Stimulated activated CD8-positive, alpha-beta memory T cell treated with anti-CD3 and anti-CD28 coated beads, Interleukin-7, amount 100 ng/mL, for 4 hours (primary cell): ENCODE measurements at regions not wholly inside any gene's neighbourhood (a gene's known extent, or its start where the extent isn't known, plus 50 kb on each side); places are given as distances from the start of the nearest gene placed in this dataset.

Source experiments
- DNase-seq, 2 donors: peaks; one replicate each; pipeline ENCODE4 v3.0.0-alpha.2; 2020; ENCODE audit warnings: low read depth in 2 of 2

- no peak for DNase-seq
Measured at GRCh38 chr13:56902276-56902675, 238.4 kb upstream of the PRR20A start.

- DNase-seq = no peak
Measured at GRCh38 chr13:56903710-56904282, 236.9 kb upstream of the PRR20A start.

- DNase-seq = no peak
Measured at GRCh38 chr13:56906909-56907308, 233.8 kb upstream of the PRR20A start.

GRCh38 chr13:56907766-56908165 lies 233.0 kb upstream of the PRR20A start:
- DNase-seq = no peak

GRCh38 chr13:56909896-56910600 lies 230.7 kb upstream of the PRR20A start:
- DNase-seq = no peak

GRCh38 chr13:56917966-56918365 lies 222.8 kb upstream of the PRR20A start:
- no peak for DNase-seq

- DNase-seq = no peak
Measured at GRCh38 chr13:56923626-56924140, 217.0 kb upstream of the PRR20A start.

- DNase-seq = no peak
Measured at GRCh38 chr13:56924401-56924800, 216.3 kb upstream of the PRR20A start.

GRCh38 chr13:56932104-56932503 lies 208.6 kb upstream of the PRR20A start:
- no peak for DNase-seq

- DNase-seq = no peak
Measured at GRCh38 chr13:56953965-56954364, 186.8 kb upstream of the PRR20A start.

GRCh38 chr13:56975647-56976046 lies 165.1 kb upstream of the PRR20A start:
- DNase-seq = no peak

- no peak for DNase-seq
Measured at GRCh38 chr13:56980856-56981255, 159.9 kb upstream of the PRR20A start.

GRCh38 chr13:56986121-56986520 lies 154.6 kb upstream of the PRR20A start:
- DNase-seq = no peak

GRCh38 chr13:56988543-56988942 lies 152.2 kb upstream of the PRR20A start:
- no peak for DNase-seq

GRCh38 chr13:57003682-57004081 lies 137.0 kb upstream of the PRR20A start:
- no peak for DNase-seq

GRCh38 chr13:57017357-57017756 lies 123.4 kb upstream of the PRR20A start:
- no peak for DNase-seq

GRCh38 chr13:57018915-57019314 lies 121.8 kb upstream of the PRR20A start:
- DNase-seq = no peak

GRCh38 chr13:57030671-57031070 lies 110.0 kb upstream of the PRR20A start:
- DNase-seq = no peak

GRCh38 chr13:57036290-57036689 lies 104.4 kb upstream of the PRR20A start:
- DNase-seq = no peak

- no peak for DNase-seq
Measured at GRCh38 chr13:57044910-57045309, 95.8 kb upstream of the PRR20A start.

- no peak for DNase-seq
Measured at GRCh38 chr13:57045826-57046546, 94.7 kb upstream of the PRR20A start.

- no peak for DNase-seq
Measured at GRCh38 chr13:57056601-57057180, 84.0 kb upstream of the PRR20A start.

- no peak for DNase-seq
Measured at GRCh38 chr13:57063007-57063406, 77.7 kb upstream of the PRR20A start.
